K562 (cell line): ENCODE measurements at regions not wholly inside any gene's neighbourhood (a gene's known extent, or its start where the extent isn't known, plus 50 kb on each side); places are given as distances from the start of the nearest gene placed in this dataset.

ENCODE experiments used
- ATAC-seq: fragments of 200-7000 bp; cut with Tn5 transposase; 3 replicates; pipeline ENCODE4 v1.9.1; 2020; ENCODE audit warnings: moderate library complexity
- BruUV-seq: library from RNA; stranded (reverse); fragments of 400-500 nt; replicated peaks from 2 replicates; lab custom pipeline; 2021; lab: Mats Ljungman, UMichigan
- CTCF ChIA-PET: fragments of 300-600 bp; formaldehyde crosslinking; extraction: SDS; loops from one replicate; lab custom pipeline; 2021; ENCODE audit warnings: low intra/inter-chr PET ratio; lab: Yijun Ruan, JAX
- POLR2A ChIA-PET: fragments of 300-600, 350-650 bp; sonication (Branson Sonifier 250); formaldehyde crosslinking; extraction: SDS; loops from one replicate; lab custom pipeline; 2021; ENCODE audit warnings: antibody characterized with exemption, inconsistent platforms; lab: Yijun Ruan, JAX
- DNase-seq, 4 experiments: peaks; one replicate each; pipeline versions ENCODE4 v3.0.0 to v3.0.0-alpha.2; 2011 to 2018; ENCODE audit warnings: low spot score in 3 of 4, mixed read lengths in 3 of 4; ENCODE audit errors: extremely low read depth in 1 of 4
- FAIRE-seq: peaks from 2 replicates; lab custom pipeline; 2011; peaks lifted over from hg19 to GRCh38; lab: Jason Lieb, UNC
- H2AFZ ChIP-seq: 2 replicates; pipeline ENCODE4 v1.6.0; 2011; ENCODE audit warnings: low read depth, low read length, control low read depth, inconsistent platforms
- H3K27ac ChIP-seq: fragments of 200-600 bp; 3 replicates; pipeline ENCODE4 v1.8.0; 2011; ENCODE audit warnings: low read depth, mild to moderate bottlenecking, control low read depth, inconsistent platforms, low read length, moderate library complexity, mixed read lengths; ENCODE audit errors: extremely low read depth
- H3K27me3 ChIP-seq, 2 experiments: fragments of 300-600 bp in 1 of 2; 2 replicates in 1 of 2; 3 replicates in 1 of 2; pipeline versions ENCODE4 v1.6.0 to v1.8.0; 2011; ENCODE audit warnings: inconsistent platforms in 2 of 2, low read length in 2 of 2, mild to moderate bottlenecking in 1 of 2, mixed read lengths in 1 of 2, moderate library complexity in 1 of 2; ENCODE audit not compliant: control insufficient read depth in 2 of 2, insufficient read depth in 2 of 2
- H3K36me3 ChIP-seq: fragments of 300-600 bp; 3 replicates; pipeline ENCODE4 v1.8.0; 2011; ENCODE audit warnings: mild to moderate bottlenecking, low read length, inconsistent platforms; ENCODE audit not compliant: control insufficient read depth, insufficient read depth
- H3K4me1 ChIP-seq, 2 experiments: fragments of 200-600 bp in 1 of 2; replicated peaks in 1 of 2; 2 replicates in 1 of 2; 3 replicates in 1 of 2; pipeline versions ENCODE4 v1.5.1 to v1.8.0; 2011; ENCODE audit warnings: inconsistent platforms in 2 of 2, low read length in 2 of 2, mild to moderate bottlenecking in 1 of 2, mixed read lengths in 1 of 2, moderate library complexity in 1 of 2; ENCODE audit not compliant: control insufficient read depth in 2 of 2, insufficient read depth in 2 of 2
- H3K4me2 ChIP-seq: 2 replicates; pipeline ENCODE4 v1.6.1; 2011; ENCODE audit warnings: low read length, control low read depth, inconsistent platforms, mixed read lengths; ENCODE audit not compliant: insufficient read depth
- H3K4me3 ChIP-seq: fragments of 200-600 bp; sonication (generic), shearing (Covaris generic); 2 replicates; pipeline ENCODE4 v1.5.1; 2016; ENCODE audit warnings: control low read depth, inconsistent platforms
- H3K79me2 ChIP-seq: fragments of 200-600 bp; 3 replicates; pipeline ENCODE4 v1.8.0; 2011; ENCODE audit warnings: low read length, inconsistent platforms; ENCODE audit not compliant: control insufficient read depth, insufficient read depth
- H3K9ac ChIP-seq, 2 experiments: 2 replicates each; pipeline versions ENCODE4 v1.6.0 to v1.6.1; 2011; ENCODE audit warnings: low read depth in 2 of 2, low read length in 2 of 2, control low read depth in 1 of 2, inconsistent platforms in 1 of 2, mild to moderate bottlenecking in 1 of 2, mixed read lengths in 1 of 2; ENCODE audit not compliant: insufficient read depth in 1 of 2
- H3K9me1 ChIP-seq: one replicate; pipeline ENCODE4 v1.6.0; 2011; ENCODE audit warnings: inconsistent platforms, mild to moderate bottlenecking, low read length, moderate library complexity; ENCODE audit not compliant: control insufficient read depth, insufficient read depth
- H3K9me3 ChIP-seq: replicated peaks from 2 replicates; pipeline ENCODE4 v1.5.1; 2011; ENCODE audit warnings: low read depth, low read length, inconsistent platforms; ENCODE audit not compliant: control insufficient read depth, insufficient read depth
- H4K20me1 ChIP-seq: replicated peaks from 2 replicates; pipeline ENCODE4 v1.6.1; 2011; ENCODE audit warnings: low read length, inconsistent platforms, mixed read lengths; ENCODE audit not compliant: control insufficient read depth, insufficient read depth
- C11orf30 ChIP-seq: fragments of 450-650 bp; IDR thresholded peaks from 2 replicates; pipeline ENCODE4 v1.6.1; 2016; ENCODE audit warnings: low read depth, mild to moderate bottlenecking
- EHMT2 ChIP-seq: fragments of 450-650 bp; IDR thresholded peaks from 2 replicates; pipeline ENCODE4 v1.6.1; 2018; ENCODE audit warnings: antibody characterized with exemption
- HMBOX1 ChIP-seq: sonication (generic); IDR thresholded peaks from 2 replicates; pipeline ENCODE4 v1.6.1; 2016
- NR2C2 ChIP-seq, 2 experiments: fragments of 200-800 bp in 1 of 2; sonication (Bioruptor generic) in 1 of 2; sonication (generic) in 1 of 2; formaldehyde crosslinking in 1 of 2; IDR thresholded peaks; 2 replicates each; pipeline versions ENCODE4 v1.6.1 to v1.8.0; 2016 to 2022; ENCODE audit warnings: mild to moderate bottlenecking in 1 of 2, missing compliant biosample characterization in 1 of 2, missing genetic modification characterization in 1 of 2, missing genetic modification reagents in 1 of 2
- POU5F1 ChIP-seq: fragments of 150-350 bp; IDR thresholded peaks from 2 replicates; pipeline ENCODE4 v1.6.1; 2014; ENCODE audit warnings: borderline replicate concordance, low read length, low read depth, mild to moderate bottlenecking; ENCODE audit not compliant: partially characterized antibody
- SETDB1 ChIP-seq: IDR thresholded peaks from one replicate; pipeline ENCODE4 v1.6.1; 2012; ENCODE audit warnings: low read length, control low read depth, inconsistent platforms
- TAF1 ChIP-seq: IDR thresholded peaks from 2 replicates; pipeline ENCODE4 v1.6.1; 2011; ENCODE audit warnings: mild to moderate bottlenecking, low read length, moderate library complexity; ENCODE audit not compliant: insufficient read depth, control insufficient read depth, severe bottlenecking; ENCODE audit errors: extremely low read depth
- ZNF316 ChIP-seq: fragments of 450-650 bp; IDR thresholded peaks from 2 replicates; pipeline ENCODE4 v1.6.1; 2016
- ZNF655 ChIP-seq: fragments of 250-450 bp; sonication (Bioruptor Pico); IDR thresholded peaks from 2 replicates; pipeline ENCODE4 v1.5.0; 2021
- in situ Hi-C: fragments of 300-500 bp; cut with MboI; formaldehyde crosslinking; loops from 4 replicates; pipeline ENCODE4 v1.15.0; 2018; ENCODE audit warnings: inconsistent platforms, mixed read lengths
- intact Hi-C: fragments of 100-400 bp; cut with micrococcal nuclease; formaldehyde crosslinking; loops from 2 replicates; pipeline ENCODE4 v1.14.2; 2022
- TF ChIP-seq, protein P1 (sequence below), 2 experiments: fragments of 250-450 bp in 1 of 2; fragments of 450-650 bp in 1 of 2; sonication (Bioruptor Pico) in 1 of 2; IDR thresholded peaks; 2 replicates each; pipeline versions ENCODE4 v1.6.1 to v1.8.0; 2016 to 2021; ENCODE audit warnings: mild to moderate bottlenecking in 2 of 2, moderate library complexity in 2 of 2, missing compliant biosample characterization in 1 of 2, missing genetic modification characterization in 1 of 2

DNA sequence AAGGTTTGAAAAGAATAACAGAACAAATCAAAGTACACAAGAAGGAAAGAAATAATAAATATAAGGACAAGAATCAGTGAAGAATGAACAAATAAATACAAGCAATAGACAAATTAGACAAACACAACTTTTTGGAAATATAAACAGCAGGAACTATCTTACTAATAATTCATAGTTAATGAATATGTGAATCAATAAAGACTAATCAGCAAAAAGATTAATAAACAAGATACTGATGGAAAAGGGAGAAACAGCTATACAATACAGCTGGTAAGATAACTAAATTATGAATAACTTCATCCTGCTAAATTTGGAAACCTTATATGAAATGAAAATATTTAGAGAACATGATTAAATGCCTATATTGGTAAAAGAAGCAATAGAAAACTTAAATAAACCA is 193.6 kb upstream of the SPRED2 start:
- H3K4me3 ChIP-seq = no peak overlapping the region
- no peaks in the 10 kb centered on the region for H3K79me2 ChIP-seq
- no peak overlapping the region for H3K9ac ChIP-seq
- ATAC-seq = no peak
- no peak overlapping the region for H3K27ac ChIP-seq
- H3K4me1 ChIP-seq = no peaks in the 10 kb centered on the region
- H3K9me1 ChIP-seq = no peaks in the 10 kb centered on the region
- no peak overlapping the region for H3K4me2 ChIP-seq
- POLR2A ChIA-PET = no interaction called here
- H2AFZ ChIP-seq = no peak overlapping the region
- H3K27me3 ChIP-seq = peaks cover 5 to 20% of the 10 kb centered on the region in 2 experiments; a peak in 4 of 5 replicates
- no peaks in the 10 kb centered on the region for H3K36me3 ChIP-seq
- intact Hi-C loops (no loop called here), in situ Hi-C loops (no loop called here)
- no peak for FAIRE-seq
- DNase-seq = no peak
- no peak for TF ChIP-seq ZNF655 (CRISPR knock-in tag)
- no peak for TF ChIP-seq TAF1
- TF ChIP-seq, protein P1, sequence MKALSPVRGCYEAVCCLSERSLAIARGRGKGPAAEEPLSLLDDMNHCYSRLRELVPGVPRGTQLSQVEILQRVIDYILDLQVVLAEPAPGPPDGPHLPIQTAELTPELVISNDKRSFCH (CRISPR knock-in tag; IDR thresholded peaks at IDR 0.05) = no peak
- TF ChIP-seq, protein P1 (tag; IDR thresholded peaks at IDR 0.05) = no peak
- no peak for TF ChIP-seq POU5F1
- TF ChIP-seq EHMT2 = no peak
- TF ChIP-seq ZNF316 = peak; percentile 80
- peak; percentile 53; the same call in 1 of the 2 replicates for TF ChIP-seq C11orf30
- TF ChIP-seq HMBOX1 = no peak
- no peak for TF ChIP-seq SETDB1
- TF ChIP-seq NR2C2 (CRISPR knock-in tag; IDR thresholded peaks at IDR 0.05) = no peak
- TF ChIP-seq NR2C2 (tag; IDR thresholded peaks at IDR 0.05) = no peak
- no TSS peak for BruUV-seq
- no peaks in the 10 kb centered on the region for H4K20me1 ChIP-seq
- CTCF ChIA-PET = no interaction called here
- H3K9me3 ChIP-seq = no peaks in the 10 kb centered on the region
